HFF-Myc (cell line): ENCODE measurements at regions not wholly inside any gene's neighbourhood (a gene's known extent, or its start where the extent isn't known, plus 50 kb on each side); places are given as distances from the start of the nearest gene placed in this dataset.

ENCODE experiments used
- DNase-seq: peaks from one replicate; pipeline ENCODE4 v3.0.0-alpha.2; 2011; ENCODE audit warnings: low read depth; ENCODE audit errors: extremely low read depth
- H3K4me3 ChIP-seq: replicated peaks from 2 replicates; pipeline ENCODE4 v1.5.1; 2011; ENCODE audit warnings: low read depth, mild to moderate bottlenecking, control low read depth, low read length
- TF ChIP-seq, protein P1 (sequence below): IDR thresholded peaks from 2 replicates; pipeline ENCODE4 v1.5.1; 2012; ENCODE audit warnings: mild to moderate bottlenecking, low read depth, low read length, control low read depth; ENCODE audit errors: missing control alignments

DNA sequence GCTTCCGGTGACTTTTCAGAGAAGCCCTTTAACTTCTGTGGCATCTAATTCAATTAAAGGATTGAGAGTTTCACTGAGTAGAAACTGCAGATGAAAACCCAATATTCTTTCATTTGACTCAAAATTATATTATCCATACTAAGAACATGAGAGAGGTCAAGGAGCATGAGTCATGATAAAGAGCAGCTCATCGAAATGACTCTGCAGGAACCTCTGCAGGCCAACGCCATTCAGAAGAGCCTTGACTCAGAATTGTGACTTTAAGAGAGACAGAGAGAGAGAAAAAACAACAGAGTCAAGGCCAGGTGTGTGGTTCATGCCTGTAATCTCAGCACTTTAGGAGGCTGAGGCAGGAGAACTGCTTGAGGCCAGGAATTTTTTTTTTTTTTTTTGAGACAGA lies 417.2 kb upstream of the XYLT1 start:
- TF ChIP-seq, protein P1, sequence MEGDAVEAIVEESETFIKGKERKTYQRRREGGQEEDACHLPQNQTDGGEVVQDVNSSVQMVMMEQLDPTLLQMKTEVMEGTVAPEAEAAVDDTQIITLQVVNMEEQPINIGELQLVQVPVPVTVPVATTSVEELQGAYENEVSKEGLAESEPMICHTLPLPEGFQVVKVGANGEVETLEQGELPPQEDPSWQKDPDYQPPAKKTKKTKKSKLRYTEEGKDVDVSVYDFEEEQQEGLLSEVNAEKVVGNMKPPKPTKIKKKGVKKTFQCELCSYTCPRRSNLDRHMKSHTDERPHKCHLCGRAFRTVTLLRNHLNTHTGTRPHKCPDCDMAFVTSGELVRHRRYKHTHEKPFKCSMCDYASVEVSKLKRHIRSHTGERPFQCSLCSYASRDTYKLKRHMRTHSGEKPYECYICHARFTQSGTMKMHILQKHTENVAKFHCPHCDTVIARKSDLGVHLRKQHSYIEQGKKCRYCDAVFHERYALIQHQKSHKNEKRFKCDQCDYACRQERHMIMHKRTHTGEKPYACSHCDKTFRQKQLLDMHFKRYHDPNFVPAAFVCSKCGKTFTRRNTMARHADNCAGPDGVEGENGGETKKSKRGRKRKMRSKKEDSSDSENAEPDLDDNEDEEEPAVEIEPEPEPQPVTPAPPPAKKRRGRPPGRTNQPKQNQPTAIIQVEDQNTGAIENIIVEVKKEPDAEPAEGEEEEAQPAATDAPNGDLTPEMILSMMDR: no peak
- H3K4me3 ChIP-seq: no peak overlapping the region
- no peak for DNase-seq

DNA sequence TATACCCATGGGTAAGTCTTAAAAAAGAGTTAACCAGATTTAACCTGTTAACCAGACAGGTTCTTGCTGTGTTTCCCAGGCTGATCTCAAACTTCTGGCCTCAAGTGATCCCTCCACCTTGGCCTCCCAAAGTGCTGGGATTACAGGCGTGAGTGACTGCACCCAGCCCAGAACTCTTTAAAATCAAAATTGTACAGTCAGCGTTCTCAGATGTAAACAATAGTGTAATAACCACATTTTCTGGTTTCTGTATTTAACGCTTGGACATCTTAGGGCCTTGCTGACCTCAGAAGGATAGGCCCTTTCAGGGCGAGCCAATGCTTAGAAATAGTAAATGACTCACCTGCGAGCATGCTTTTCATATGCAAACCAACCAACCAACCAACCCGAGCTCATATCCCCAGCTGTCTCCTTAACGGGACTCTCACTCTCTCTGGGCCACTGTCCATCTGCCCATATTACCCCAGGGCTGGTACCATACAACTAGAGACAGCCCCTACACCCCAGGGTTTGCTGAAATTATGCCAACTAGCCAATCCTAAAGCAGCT lies 415.0 kb upstream of the XYLT1 start:
- no peak for DNase-seq
- TF ChIP-seq, protein P1: no peak

DNA sequence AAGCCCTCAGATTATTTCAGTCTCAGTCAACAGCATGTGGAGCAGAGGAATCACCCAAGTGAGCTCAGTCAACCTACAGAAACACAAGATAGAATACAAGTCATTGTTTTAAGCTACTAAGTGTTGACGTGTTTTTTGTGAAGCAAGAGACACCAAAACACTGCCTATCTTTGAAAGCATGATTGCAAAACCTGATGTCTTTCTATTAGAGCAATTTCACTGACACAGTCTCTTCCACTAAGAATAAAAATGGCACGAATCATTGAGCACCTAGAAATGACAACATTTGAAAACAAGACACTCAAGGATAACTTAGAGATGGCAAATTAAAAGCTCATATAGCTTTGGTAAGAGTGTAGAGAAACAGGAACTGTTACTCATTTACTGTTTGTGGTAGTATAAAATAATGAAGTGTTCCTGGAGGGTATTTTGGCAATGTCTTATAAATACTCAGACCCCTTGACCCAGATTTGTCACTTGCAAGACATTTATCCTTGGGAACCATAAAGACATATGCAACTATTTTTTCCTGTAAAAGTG lies 407.1 kb upstream of the XYLT1 start:
- DNase-seq: no peak
- TF ChIP-seq, protein P1: no peak
- H3K4me3 ChIP-seq: no peak overlapping the region

More for the DNA sequence above, 415.0 kb upstream of the XYLT1 start:
- no peak overlapping the region for H3K4me3 ChIP-seq

DNA sequence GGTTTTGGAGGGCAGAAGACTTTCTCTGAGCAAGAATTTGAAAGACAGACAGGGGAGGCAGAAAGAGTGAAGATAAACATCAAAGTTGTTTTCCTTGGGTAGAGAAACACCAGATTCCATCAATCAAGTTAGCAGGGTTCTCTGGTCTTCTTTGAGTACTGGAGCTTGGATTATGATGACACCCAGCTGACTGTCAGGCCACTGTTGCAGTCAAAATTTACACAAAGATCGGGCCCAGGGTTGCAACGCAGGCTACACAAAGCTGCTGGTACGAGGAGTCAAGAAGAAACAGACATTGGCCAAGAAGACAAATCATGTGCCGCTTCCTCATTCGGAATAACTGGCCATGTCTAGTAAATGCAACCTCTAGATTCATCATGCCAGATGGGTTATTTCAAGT lies 396.2 kb upstream of the XYLT1 start:
- no peak overlapping the region for H3K4me3 ChIP-seq
- TF ChIP-seq, protein P1: no peak

DNA sequence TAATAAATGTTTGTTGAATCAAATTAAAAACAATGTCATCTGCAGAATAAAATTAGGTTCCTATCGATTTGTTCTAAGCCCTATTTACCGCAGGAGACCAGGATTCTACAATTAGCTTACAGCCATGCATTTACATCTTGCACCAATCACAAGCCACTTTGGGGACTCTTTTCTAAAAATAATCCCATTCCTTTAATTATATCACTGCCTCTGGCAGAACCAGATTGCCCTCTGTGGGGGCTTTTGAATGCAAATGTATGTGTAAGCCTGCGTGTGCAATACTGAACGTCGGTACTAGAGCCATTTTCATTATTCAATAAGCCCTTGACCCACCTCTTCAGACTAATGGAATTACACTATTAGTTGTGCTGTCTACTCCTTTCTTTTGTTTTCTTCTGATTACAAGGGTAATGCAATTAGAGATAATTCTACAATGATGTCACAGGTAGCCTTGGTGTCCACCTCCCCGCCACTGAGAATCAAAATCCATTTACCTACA lies 391.3 kb upstream of the XYLT1 start:
- DNase-seq: no peak
- TF ChIP-seq, protein P1: no peak
- no peak overlapping the region for H3K4me3 ChIP-seq

More for the DNA sequence above, 396.2 kb upstream of the XYLT1 start:
- no peak for DNase-seq

DNA sequence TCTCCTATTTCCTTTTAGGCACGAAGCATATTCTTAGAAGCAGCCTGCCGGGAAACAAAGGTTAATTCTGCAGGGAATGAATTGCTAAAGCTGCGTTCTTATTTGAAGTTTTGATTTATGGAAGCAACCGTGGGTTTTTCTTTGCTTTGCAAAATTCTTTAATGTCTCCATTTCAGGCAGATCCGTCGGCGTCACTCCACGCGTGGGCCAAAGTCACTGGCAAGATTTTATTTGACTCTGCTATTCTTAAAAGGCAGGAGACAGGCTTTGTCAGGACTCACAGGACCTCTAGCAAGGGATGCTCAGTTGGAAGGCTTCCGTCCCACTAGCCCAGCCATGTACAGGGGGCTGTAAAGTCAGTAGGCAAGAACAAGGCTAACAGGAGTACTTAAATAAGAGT lies 387.3 kb upstream of the XYLT1 start:
- H3K4me3 ChIP-seq: no peak overlapping the region
- TF ChIP-seq, protein P1: no peak
- no peak for DNase-seq
